Neutrophil (primary cell): ENCODE measurements at regions not wholly inside any gene's neighbourhood (a gene's known extent, or its start where the extent isn't known, plus 50 kb on each side); places are given as distances from the start of the nearest gene placed in this dataset.

ENCODE experiments used
- H3K27ac ChIP-seq: fragments of 200-600 bp; sonication (generic); 2 replicates; pipeline ENCODE4 v1.5.1; 2016; ENCODE audit warnings: mild to moderate bottlenecking, moderate library complexity
- H3K27me3 ChIP-seq: fragments of 200-600 bp; sonication (generic); 2 replicates; pipeline ENCODE4 v1.6.0; 2016; ENCODE audit warnings: mild to moderate bottlenecking
- H3K36me3 ChIP-seq: fragments of 200-600 bp; sonication (generic); 2 replicates; pipeline ENCODE4 v1.5.1; 2017
- H3K4me1 ChIP-seq, 2 experiments: fragments of 200-600 bp in 1 of 2; sonication (generic) in 1 of 2; 1 replicate in 1 of 2; 2 replicates in 1 of 2; pipeline versions ENCODE4 v1.5.1 to v1.6.1; 2013 to 2016; ENCODE audit warnings: low read depth in 1 of 2, low read length in 1 of 2, mild to moderate bottlenecking in 1 of 2, moderate library complexity in 1 of 2; ENCODE audit not compliant: control insufficient read depth in 1 of 2, insufficient read depth in 1 of 2
- H3K4me3 ChIP-seq, 2 experiments: fragments of 200-600 bp in 1 of 2; sonication (generic) in 1 of 2; 1 replicate in 1 of 2; 2 replicates in 1 of 2; pipeline ENCODE4 v1.5.1; 2013 to 2016; ENCODE audit warnings: low read depth in 1 of 2, low read length in 1 of 2, mild to moderate bottlenecking in 1 of 2, moderate library complexity in 1 of 2
- H3K9me3 ChIP-seq: fragments of 200-600 bp; sonication (generic); 2 replicates; pipeline ENCODE4 v1.5.1; 2016
- TF ChIP-seq, protein P1 (sequence below): fragments of 200-600 bp; sonication (generic); IDR thresholded peaks from 2 replicates; pipeline ENCODE4 v1.5.1; 2016; ENCODE audit warnings: antibody characterized with exemption

DNA sequence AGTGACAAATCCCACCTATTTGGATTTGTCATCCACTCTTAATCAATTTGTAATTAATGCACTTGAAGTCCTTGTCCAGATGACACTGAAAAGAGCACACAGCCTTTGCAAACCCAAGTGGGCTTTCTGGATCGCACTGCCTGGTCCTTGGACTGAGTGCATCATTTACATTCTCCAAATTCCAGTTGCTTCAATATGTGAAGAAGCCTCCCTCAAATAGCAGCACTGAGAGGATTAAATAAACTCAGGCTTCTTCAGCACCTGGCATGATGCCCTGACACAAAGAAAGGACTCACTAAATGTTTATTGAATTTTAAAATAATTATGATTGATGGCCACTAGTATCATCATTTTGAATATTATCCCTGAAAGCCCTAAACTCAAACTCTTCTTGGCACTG, 496.5 kb downstream of the VRK1 start:
- Histone ChIP-seq H3K9me3 (no peaks in the 10 kb centered on the region), H3K36me3 (no peaks in the 10 kb centered on the region), H3K27me3 (peaks cover 31% of the 10 kb centered on the region), H3K4me3 (no peak overlapping the region), H3K27ac (no peak overlapping the region), H3K4me1 (no peaks in the 10 kb centered on the region)
- TF ChIP-seq, protein P1, sequence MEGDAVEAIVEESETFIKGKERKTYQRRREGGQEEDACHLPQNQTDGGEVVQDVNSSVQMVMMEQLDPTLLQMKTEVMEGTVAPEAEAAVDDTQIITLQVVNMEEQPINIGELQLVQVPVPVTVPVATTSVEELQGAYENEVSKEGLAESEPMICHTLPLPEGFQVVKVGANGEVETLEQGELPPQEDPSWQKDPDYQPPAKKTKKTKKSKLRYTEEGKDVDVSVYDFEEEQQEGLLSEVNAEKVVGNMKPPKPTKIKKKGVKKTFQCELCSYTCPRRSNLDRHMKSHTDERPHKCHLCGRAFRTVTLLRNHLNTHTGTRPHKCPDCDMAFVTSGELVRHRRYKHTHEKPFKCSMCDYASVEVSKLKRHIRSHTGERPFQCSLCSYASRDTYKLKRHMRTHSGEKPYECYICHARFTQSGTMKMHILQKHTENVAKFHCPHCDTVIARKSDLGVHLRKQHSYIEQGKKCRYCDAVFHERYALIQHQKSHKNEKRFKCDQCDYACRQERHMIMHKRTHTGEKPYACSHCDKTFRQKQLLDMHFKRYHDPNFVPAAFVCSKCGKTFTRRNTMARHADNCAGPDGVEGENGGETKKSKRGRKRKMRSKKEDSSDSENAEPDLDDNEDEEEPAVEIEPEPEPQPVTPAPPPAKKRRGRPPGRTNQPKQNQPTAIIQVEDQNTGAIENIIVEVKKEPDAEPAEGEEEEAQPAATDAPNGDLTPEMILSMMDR, result no peak

DNA sequence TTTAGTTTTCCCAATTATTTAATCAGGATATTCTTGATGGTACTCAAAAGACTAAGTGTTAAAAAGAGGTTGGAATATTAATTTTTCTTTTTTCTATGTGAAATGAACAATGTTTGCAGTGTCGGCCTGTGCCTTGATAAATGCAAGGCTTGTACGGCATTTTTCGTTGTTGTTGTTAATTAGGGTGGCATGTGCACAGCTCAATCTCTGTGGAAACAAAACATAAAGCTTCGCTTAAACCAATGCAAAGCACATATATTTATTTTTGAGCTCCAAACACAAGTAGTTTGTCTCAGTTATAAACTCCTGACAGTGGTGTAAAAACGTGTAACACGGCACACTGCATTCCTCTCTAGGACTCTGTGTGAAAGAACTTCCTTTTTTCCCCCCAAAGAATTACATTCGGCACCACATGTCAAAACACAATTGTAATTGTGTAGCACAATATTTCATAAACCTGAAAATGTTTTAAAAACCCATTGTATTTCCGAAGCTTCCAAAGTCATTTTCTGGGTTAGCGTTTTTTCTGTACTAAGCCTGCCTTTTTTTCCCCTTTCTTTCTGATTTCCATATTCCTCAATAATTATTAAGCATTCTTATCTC, 498.0 kb downstream of the VRK1 start:
- no peaks in the 10 kb centered on the region for H3K36me3 ChIP-seq
- TF ChIP-seq, protein P1, result no peak
- no peak overlapping the region for H3K4me3 ChIP-seq
- no peak overlapping the region for H3K27ac ChIP-seq
- H3K27me3 ChIP-seq, result peaks cover 30% of the 10 kb centered on the region
- H3K9me3 ChIP-seq, result no peaks in the 10 kb centered on the region
- no peaks in the 10 kb centered on the region for H3K4me1 ChIP-seq

DNA sequence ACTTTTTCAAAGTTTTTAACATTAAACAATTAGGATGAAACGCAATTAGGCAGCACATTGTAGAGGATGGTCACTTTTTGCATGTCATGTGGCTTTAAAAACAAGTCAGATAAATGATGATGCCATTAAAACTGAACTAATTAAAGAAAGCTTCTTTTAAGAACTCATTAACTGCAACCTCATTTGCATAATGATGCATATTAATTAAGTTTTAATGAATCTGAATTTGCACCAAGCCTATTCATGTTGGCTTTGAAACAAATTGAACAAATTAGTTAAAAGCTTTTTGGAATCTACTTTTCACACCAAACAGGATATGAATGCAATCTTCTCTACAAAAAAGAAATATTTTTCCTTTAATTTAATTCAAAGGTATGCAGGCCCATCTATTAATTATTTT, 499.0 kb downstream of the VRK1 start:
- H3K4me3 ChIP-seq, result no peak overlapping the region
- TF ChIP-seq, protein P1, result no peak
- H3K27me3 ChIP-seq, result peaks cover 20% of the 10 kb centered on the region
- no peaks in the 10 kb centered on the region for H3K36me3 ChIP-seq
- H3K9me3 ChIP-seq, result no peaks in the 10 kb centered on the region
- no peaks in the 10 kb centered on the region for H3K4me1 ChIP-seq
- H3K27ac ChIP-seq, result no peak overlapping the region

DNA sequence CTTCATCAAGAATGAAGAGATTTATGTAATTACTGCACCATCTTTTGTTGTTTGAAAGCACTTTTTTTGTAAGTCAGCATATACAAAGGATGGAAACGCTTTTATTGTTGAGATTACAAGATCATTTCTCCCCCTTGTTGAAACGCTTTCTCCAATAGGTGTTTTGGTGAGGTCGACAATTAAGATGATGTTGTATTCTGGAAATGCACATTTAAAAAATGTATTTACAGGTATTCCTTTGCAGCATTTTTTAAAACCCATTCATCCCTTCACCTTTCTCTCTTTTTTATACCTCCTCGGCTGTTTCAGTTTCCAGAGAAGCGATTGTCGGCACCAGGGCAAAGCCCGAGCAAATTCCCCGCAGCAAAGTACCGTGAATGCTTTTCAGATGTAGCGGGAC, 499.9 kb downstream of the VRK1 start:
- Histone ChIP-seq H3K36me3 (no peaks in the 10 kb centered on the region), H3K27ac (no peak overlapping the region), H3K4me1 (no peaks in the 10 kb centered on the region), H3K27me3 (peaks cover 19% of the 10 kb centered on the region), H3K9me3 (no peaks in the 10 kb centered on the region), H3K4me3 (no peak overlapping the region)
- TF ChIP-seq, protein P1, result no peak

DNA sequence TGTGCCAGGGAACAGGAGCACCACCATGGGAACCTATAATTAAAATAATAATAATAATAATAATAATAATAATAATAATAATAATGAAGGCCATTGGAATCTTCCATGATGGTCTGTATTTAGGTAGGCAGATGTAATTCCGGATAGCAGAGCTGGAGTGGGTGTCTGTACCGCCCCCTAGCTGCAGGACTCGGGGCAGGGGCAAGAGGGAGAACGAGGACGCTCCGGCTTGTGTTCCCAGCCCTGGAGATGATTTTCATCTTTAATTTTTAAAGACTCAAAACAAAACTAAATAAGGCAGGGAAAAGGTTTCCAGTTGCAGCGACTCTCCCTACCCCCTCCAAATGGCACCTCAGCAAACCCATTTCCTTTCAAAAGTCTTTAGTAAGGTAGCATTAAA, 501.1 kb downstream of the VRK1 start:
- TF ChIP-seq, protein P1, result no peak
- H3K36me3 ChIP-seq, result no peaks in the 10 kb centered on the region
- no peak overlapping the region for H3K27ac ChIP-seq
- no peaks in the 10 kb centered on the region for H3K4me1 ChIP-seq
- H3K27me3 ChIP-seq, result peaks cover 19% of the 10 kb centered on the region
- H3K9me3 ChIP-seq, result no peaks in the 10 kb centered on the region
- H3K4me3 ChIP-seq, result no peak overlapping the region

DNA sequence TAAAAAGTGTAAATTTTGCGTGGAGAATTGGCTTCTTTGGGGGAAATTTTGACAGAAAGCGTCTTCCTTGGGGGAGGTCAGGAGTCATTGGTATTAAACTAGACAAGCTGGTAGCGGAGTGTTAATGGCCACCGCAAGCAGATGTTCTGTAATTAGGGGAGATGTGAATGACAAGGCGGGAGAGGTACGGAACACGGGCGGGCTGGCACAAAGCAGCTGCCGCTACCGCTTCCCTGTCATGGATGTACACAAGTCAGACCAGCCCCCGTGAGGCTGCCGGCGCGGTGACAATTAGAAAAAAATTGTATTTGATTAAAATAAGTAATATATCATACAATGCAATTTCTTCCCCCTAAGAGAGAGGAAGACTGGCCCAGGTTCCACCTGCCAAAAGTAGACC, 501.6 kb downstream of the VRK1 start:
- H3K4me3 ChIP-seq, result no peak overlapping the region
- H3K36me3 ChIP-seq, result no peaks in the 10 kb centered on the region
- H3K27me3 ChIP-seq, result peaks cover 19% of the 10 kb centered on the region
- H3K4me1 ChIP-seq, result no peaks in the 10 kb centered on the region
- no peak overlapping the region for H3K27ac ChIP-seq
- TF ChIP-seq, protein P1, result no peak
- no peaks in the 10 kb centered on the region for H3K9me3 ChIP-seq
